ENCODE measurements at regions not wholly inside any gene's neighbourhood (a gene's known extent, or its start where the extent isn't known, plus 50 kb on each side); places are given as distances from the start of the nearest gene placed in this dataset.
"Not testable (repeated sequence)": the region's sequence is repeated elsewhere in the genome, so short reads cannot be mapped to it uniquely, and the experiment has no call there.

DNA sequence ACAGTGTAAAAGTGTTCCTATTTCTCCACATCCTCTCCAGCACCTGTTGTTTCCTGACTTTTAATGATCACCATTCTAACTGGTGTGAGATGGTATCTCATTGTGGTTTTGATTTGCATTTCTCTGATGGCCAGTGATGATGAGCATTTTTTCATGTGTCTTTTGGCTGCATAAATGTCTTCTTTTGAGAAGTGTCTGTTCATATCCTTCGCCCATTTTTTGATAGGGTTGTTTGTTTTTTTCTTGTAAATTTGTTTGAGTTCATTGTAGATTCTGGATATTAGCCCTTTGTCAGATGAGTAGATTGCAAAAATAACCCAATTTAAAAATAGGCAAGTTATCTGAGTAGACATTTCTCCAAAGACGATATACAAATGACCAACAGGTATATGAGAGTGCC is 120.2 kb upstream of the ID2 start:
- not testable (repeated sequence) for H3K4ac ChIP-seq (ENCODE audit: low read depth, low read length); H3K23ac ChIP-seq (ENCODE audit: low read length); H3K4me2 ChIP-seq (ENCODE audit: low read length); H3K14ac ChIP-seq (ENCODE audit: low read length); H4K12ac ChIP-seq (ENCODE audit: low read depth, low read length); H2BK5ac ChIP-seq (ENCODE audit: low read depth, low read length, poor library complexity); H2AFZ ChIP-seq (ENCODE audit: insufficient read depth, low read length, poor library complexity); DNase-seq; H2AK5ac ChIP-seq (ENCODE audit: low read length); H3K79me2 ChIP-seq (ENCODE audit: control insufficient read depth, insufficient read depth, low read length, poor library complexity); H3K4me3 ChIP-seq (ENCODE audit: low read depth, low read length); H2BK120ac ChIP-seq (ENCODE audit: insufficient read depth, low read length, poor library complexity); H4K8ac ChIP-seq (ENCODE audit: low read depth, low read length); H3K27ac ChIP-seq (ENCODE audit: low read depth, low read length); H4K91ac ChIP-seq (ENCODE audit: low read depth, low read length); H3K79me1 ChIP-seq (ENCODE audit: low read length); H3K9me3 ChIP-seq (ENCODE audit: insufficient read depth, low read depth, low read length); H3K18ac ChIP-seq (ENCODE audit: low read length); H3K36me3 ChIP-seq (ENCODE audit: control insufficient read depth in 1 of 2, insufficient read depth in 2 of 2, low read length in 2 of 2); H3K27me3 ChIP-seq (ENCODE audit: insufficient read depth, low read length); H3K9ac ChIP-seq (ENCODE audit: low read length); H3K4me1 ChIP-seq (ENCODE audit: control insufficient read depth in 1 of 2, insufficient read depth in 2 of 2, low read length in 2 of 2); H2BK12ac ChIP-seq (ENCODE audit: low read length)
- WGBS (ENCODE audit: extremely low coverage, insufficient coverage, insufficient read length): no CpG with 5 or more reads among the region's 2 CpGs

DNA sequence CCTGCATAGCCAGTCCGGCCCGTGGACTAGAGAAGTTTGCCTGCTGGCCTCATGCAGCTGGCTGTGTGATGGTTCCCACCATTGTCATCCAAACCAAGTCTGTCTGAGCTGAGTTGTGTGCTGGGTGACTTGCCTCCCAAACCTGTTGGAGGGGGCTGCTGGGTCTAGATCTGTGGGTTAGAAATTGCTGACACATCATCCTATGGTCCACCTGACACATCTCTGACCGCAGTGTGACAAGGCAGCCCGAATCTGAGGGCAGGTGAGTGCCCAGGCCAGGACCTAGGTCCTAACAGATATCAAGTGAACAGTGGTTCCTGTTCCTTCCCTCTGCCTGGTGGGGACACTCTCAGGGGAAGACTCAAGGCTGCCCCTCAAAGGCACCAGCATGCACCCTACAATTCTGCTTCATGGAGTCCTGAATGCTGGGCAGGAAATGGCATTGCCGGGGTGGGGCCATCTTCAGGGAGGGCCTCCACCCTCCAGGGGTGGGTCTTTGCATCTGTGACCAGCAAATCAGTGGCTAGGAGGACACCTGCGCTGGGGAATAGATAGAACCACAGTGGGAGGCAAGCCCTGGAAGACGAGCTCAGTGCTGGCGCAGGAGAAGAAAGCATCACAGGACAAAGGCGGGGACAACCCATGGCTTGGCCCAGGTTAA is 117.9 kb upstream of the ID2 start:
- Histone ChIP-seq H3K79me1 (ENCODE audit: low read length) (peaks cover 5% of the 10 kb centered on the region), H3K79me2 (ENCODE audit: control insufficient read depth, insufficient read depth, low read length, poor library complexity) (no peaks in the 10 kb centered on the region), H2BK120ac (ENCODE audit: insufficient read depth, low read length, poor library complexity) (no peak overlapping the region), H3K27me3 (ENCODE audit: insufficient read depth, low read length) (no peaks in the 10 kb centered on the region), H4K91ac (ENCODE audit: low read depth, low read length) (no peak overlapping the region), H3K23ac (ENCODE audit: low read length) (no peak overlapping the region), H4K8ac (ENCODE audit: low read depth, low read length) (no peak overlapping the region), H2BK5ac (ENCODE audit: low read depth, low read length, poor library complexity) (no peak overlapping the region), H3K27ac (ENCODE audit: low read depth, low read length) (no peak overlapping the region), H3K14ac (ENCODE audit: low read length) (no peak overlapping the region), H3K9ac (ENCODE audit: low read length) (no peak overlapping the region), H2AFZ (ENCODE audit: insufficient read depth, low read length, poor library complexity) (no peak overlapping the region), H4K12ac (ENCODE audit: low read depth, low read length) (no peak overlapping the region), H3K36me3 (ENCODE audit: control insufficient read depth in 1 of 2, insufficient read depth in 2 of 2, low read length in 2 of 2) (no peaks in the 10 kb centered on the region), H3K4me1 (ENCODE audit: control insufficient read depth in 1 of 2, insufficient read depth in 2 of 2, low read length in 2 of 2) (peaks cover 0 to 5% of the 10 kb centered on the region in 2 experiments), H3K4ac (ENCODE audit: low read depth, low read length) (no peak overlapping the region), H3K4me3 (ENCODE audit: low read depth, low read length) (no peak overlapping the region), H3K4me2 (ENCODE audit: low read length) (no peak overlapping the region), H3K9me3 (ENCODE audit: insufficient read depth, low read depth, low read length) (no peaks in the 10 kb centered on the region), H3K18ac (ENCODE audit: low read length) (no peak overlapping the region), H2BK12ac (ENCODE audit: low read length) (no peak overlapping the region), H2AK5ac (ENCODE audit: low read length) (no peak overlapping the region)
- WGBS (ENCODE audit: extremely low coverage, insufficient coverage, insufficient read length): no CpG with 5 or more reads among the region's 9 CpGs
- no peak for DNase-seq

DNA sequence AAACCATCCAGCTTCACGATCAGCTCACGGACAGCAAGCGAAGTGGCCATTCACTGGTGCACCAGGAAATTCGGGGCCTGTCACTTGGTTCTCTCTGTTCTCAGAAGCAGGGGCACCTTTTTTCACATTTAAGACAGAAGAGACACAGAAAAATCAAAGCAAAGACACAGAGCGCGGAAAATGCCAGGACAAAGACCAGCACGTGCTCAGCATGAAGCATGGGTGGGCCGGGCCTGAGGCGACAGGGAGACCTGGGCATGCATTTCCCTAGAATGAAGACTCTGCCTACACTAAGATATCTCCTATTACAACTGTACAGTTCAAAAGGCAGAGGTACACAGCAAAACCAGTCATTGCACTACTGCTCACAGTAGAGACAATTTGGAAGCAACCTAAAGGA is 117.4 kb upstream of the ID2 start:
- Histone ChIP-seq H2BK5ac (ENCODE audit: low read depth, low read length, poor library complexity) (no peak overlapping the region), H3K27ac (ENCODE audit: low read depth, low read length) (no peak overlapping the region), H3K18ac (ENCODE audit: low read length) (no peak overlapping the region), H3K4ac (ENCODE audit: low read depth, low read length) (no peak overlapping the region), H2AK5ac (ENCODE audit: low read length) (no peak overlapping the region), H3K79me2 (ENCODE audit: control insufficient read depth, insufficient read depth, low read length, poor library complexity) (no peaks in the 10 kb centered on the region), H3K36me3 (ENCODE audit: control insufficient read depth in 1 of 2, insufficient read depth in 2 of 2, low read length in 2 of 2) (no peaks in the 10 kb centered on the region), H2BK12ac (ENCODE audit: low read length) (no peak overlapping the region), H3K4me3 (ENCODE audit: low read depth, low read length) (no peak overlapping the region), H2AFZ (ENCODE audit: insufficient read depth, low read length, poor library complexity) (no peak overlapping the region), H3K23ac (ENCODE audit: low read length) (no peak overlapping the region), H3K4me1 (ENCODE audit: control insufficient read depth in 1 of 2, insufficient read depth in 2 of 2, low read length in 2 of 2) (peaks cover 0 to 5% of the 10 kb centered on the region in 2 experiments), H3K14ac (ENCODE audit: low read length) (no peak overlapping the region), H3K4me2 (ENCODE audit: low read length) (no peak overlapping the region), H4K12ac (ENCODE audit: low read depth, low read length) (no peak overlapping the region), H3K9me3 (ENCODE audit: insufficient read depth, low read depth, low read length) (no peaks in the 10 kb centered on the region), H3K27me3 (ENCODE audit: insufficient read depth, low read length) (no peaks in the 10 kb centered on the region), H3K79me1 (ENCODE audit: low read length) (peaks cover 5% of the 10 kb centered on the region), H4K8ac (ENCODE audit: low read depth, low read length) (no peak overlapping the region), H2BK120ac (ENCODE audit: insufficient read depth, low read length, poor library complexity) (no peak overlapping the region), H4K91ac (ENCODE audit: low read depth, low read length) (no peak overlapping the region), H3K9ac (ENCODE audit: low read length) (no peak overlapping the region)
- WGBS (ENCODE audit: extremely low coverage, insufficient coverage, insufficient read length): no CpG with 5 or more reads among the region's 9 CpGs
- DNase-seq: no peak

DNA sequence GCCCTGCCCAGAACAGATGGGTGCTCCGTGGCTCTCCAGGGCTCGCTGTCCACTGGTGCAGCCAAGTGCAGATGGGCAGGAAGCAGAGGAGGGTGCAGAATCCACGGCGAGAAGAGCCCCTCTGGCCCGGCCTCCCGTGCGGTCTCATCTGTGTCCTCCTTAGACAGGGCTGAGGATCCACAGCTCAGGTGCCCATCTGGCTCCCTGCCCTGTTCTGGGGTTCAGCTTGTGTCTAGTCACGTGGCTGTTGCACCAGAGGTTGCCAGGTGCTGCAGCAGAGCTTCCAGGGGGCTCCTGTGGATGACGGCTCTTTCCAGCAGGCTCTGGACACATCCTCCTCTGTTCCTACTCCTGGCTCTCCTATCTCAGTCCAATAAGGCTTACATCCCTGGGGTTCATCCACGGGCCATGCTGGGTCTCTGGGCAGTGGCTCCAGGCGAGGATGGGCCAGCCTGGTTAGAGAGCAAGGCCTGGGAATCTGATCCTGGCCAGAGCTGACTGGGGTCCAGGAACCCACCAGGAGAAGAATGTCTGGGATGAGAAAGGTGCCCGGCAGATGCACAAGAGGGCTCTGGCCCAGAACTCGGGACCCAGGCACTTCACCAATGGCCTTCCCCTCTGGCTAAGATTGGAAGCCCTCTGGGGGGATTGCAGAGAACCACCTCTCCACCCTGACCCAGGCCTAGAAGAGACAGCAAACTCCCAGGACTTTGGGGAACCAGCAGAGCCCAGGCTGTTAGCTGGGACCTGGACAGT is 116.3 kb upstream of the ID2 start:
- Histone ChIP-seq H3K18ac (ENCODE audit: low read length) (peak overlapping the region; percentile 7), H3K79me1 (ENCODE audit: low read length) (peaks cover 5% of the 10 kb centered on the region), H2AK5ac (ENCODE audit: low read length) (no peak overlapping the region), H3K14ac (ENCODE audit: low read length) (no peak overlapping the region), H3K79me2 (ENCODE audit: control insufficient read depth, insufficient read depth, low read length, poor library complexity) (no peaks in the 10 kb centered on the region), H2BK12ac (ENCODE audit: low read length) (no peak overlapping the region), H4K12ac (ENCODE audit: low read depth, low read length) (no peak overlapping the region), H2BK120ac (ENCODE audit: insufficient read depth, low read length, poor library complexity) (peak overlapping the region; percentile 9), H2AFZ (ENCODE audit: insufficient read depth, low read length, poor library complexity) (no peak overlapping the region), H3K4me3 (ENCODE audit: low read depth, low read length) (no peak overlapping the region), H3K9me3 (ENCODE audit: insufficient read depth, low read depth, low read length) (no peaks in the 10 kb centered on the region), H3K27ac (ENCODE audit: low read depth, low read length) (no peak overlapping the region), H3K4me2 (ENCODE audit: low read length) (no peak overlapping the region), H3K4me1 (ENCODE audit: control insufficient read depth in 1 of 2, insufficient read depth in 2 of 2, low read length in 2 of 2) (peaks cover 0 to 5% of the 10 kb centered on the region in 2 experiments), H3K9ac (ENCODE audit: low read length) (no peak overlapping the region), H4K91ac (ENCODE audit: low read depth, low read length) (peak overlapping the region; percentile 8), H3K23ac (ENCODE audit: low read length) (no peak overlapping the region), H3K4ac (ENCODE audit: low read depth, low read length) (no peak overlapping the region), H3K27me3 (ENCODE audit: insufficient read depth, low read length) (no peaks in the 10 kb centered on the region), H3K36me3 (ENCODE audit: control insufficient read depth in 1 of 2, insufficient read depth in 2 of 2, low read length in 2 of 2) (no peaks in the 10 kb centered on the region), H2BK5ac (ENCODE audit: low read depth, low read length, poor library complexity) (peak overlapping the region; percentile 29), H4K8ac (ENCODE audit: low read depth, low read length) (no peak overlapping the region)
- WGBS (ENCODE audit: extremely low coverage, insufficient coverage, insufficient read length): no CpG with 5 or more reads among the region's 13 CpGs
- DNase-seq: no peak

All from trophoblast cell (in vitro differentiated cells and primary cell).